ENCODE measurements at regions not wholly inside any gene's neighbourhood (a gene's known extent, or its start where the extent isn't known, plus 50 kb on each side); places are given as distances from the start of the nearest gene placed in this dataset.
A peak's percentile ranks its signal among the peaks of the same experiment; 100 is the strongest.

- CTCF ChIA-PET, result no interaction called here
- POLR2A ChIA-PET, result no interaction called here
- TF ChIP-seq L3MBTL2 (conservative IDR thresholded peaks at IDR 0.05) (no peak), TARDBP (IDR thresholded peaks at IDR 0.05) (no peak), PKNOX1 (IDR thresholded peaks at IDR 0.05) (no peak), SUZ12 (IDR thresholded peaks at IDR 0.05) (no peak), ZNF384 (IDR thresholded peaks at IDR 0.05) (no peak), BHLHE40 (IDR thresholded peaks at IDR 0.05; ENCODE audit: borderline replicate concordance) (no peak), SP1 (IDR thresholded peaks at IDR 0.05) (no peak), LEF1 (IDR thresholded peaks at IDR 0.05; ENCODE audit: borderline replicate concordance) (no peak), FOXK2 (IDR thresholded peaks at IDR 0.05) (no peak), NFRKB (IDR thresholded peaks at IDR 0.05) (no peak), ARNT (IDR thresholded peaks at IDR 0.05) (no peak)
- DNase-seq (ENCODE audit: extremely low spot score), result no peak
These were observed 323.5 kb downstream of the FAM47A start for GRCh38 chrX:33808636-33809035.

GRCh38 chrX:33784548-33784947 lies 347.6 kb downstream of the FAM47A start:
- CTCF ChIA-PET, result no interaction called here
- no peak for DNase-seq (ENCODE audit: extremely low spot score)
- POLR2A ChIA-PET, result no interaction called here
- no peak for TF ChIP-seq NFRKB (IDR thresholded peaks at IDR 0.05)

GRCh38 chrX:33741807-33742206 lies 390.3 kb downstream of the FAM47A start:
- CTCF ChIA-PET, result no interaction called here
- DNase-seq (ENCODE audit: extremely low spot score), result no peak
- no peak for TF ChIP-seq TARDBP (IDR thresholded peaks at IDR 0.05)
- TF ChIP-seq LEF1 (IDR thresholded peaks at IDR 0.05; ENCODE audit: borderline replicate concordance), result no peak
- no peak for TF ChIP-seq FOXM1 (IDR thresholded peaks at IDR 0.05; ENCODE audit: borderline replicate concordance)
- no peak for TF ChIP-seq PKNOX1 (IDR thresholded peaks at IDR 0.05)
- no peak for TF ChIP-seq BHLHE40 (IDR thresholded peaks at IDR 0.05; ENCODE audit: borderline replicate concordance)
- TF ChIP-seq L3MBTL2 (conservative IDR thresholded peaks at IDR 0.05), result no peak
- TF ChIP-seq SUZ12 (IDR thresholded peaks at IDR 0.05), result no peak
- POLR2A ChIA-PET, result no interaction called here

GRCh38 chrX:33735182-33735581 lies 396.9 kb downstream of the FAM47A start:
- ChIA-PET CTCF (no interaction called here), POLR2A (no interaction called here)
- TF ChIP-seq L3MBTL2 (conservative IDR thresholded peaks at IDR 0.05) (no peak), FOXM1 (IDR thresholded peaks at IDR 0.05; ENCODE audit: borderline replicate concordance) (no peak), ELF4 (IDR thresholded peaks at IDR 0.05) (no peak), TARDBP (IDR thresholded peaks at IDR 0.05) (no peak), BHLHE40 (IDR thresholded peaks at IDR 0.05; ENCODE audit: borderline replicate concordance) (no peak), SP1 (IDR thresholded peaks at IDR 0.05) (no peak), NFRKB (IDR thresholded peaks at IDR 0.05) (no peak), FOXK2 (IDR thresholded peaks at IDR 0.05) (no peak), FOXA1 (IDR thresholded peaks at IDR 0.05) (no peak), ZNF384 (IDR thresholded peaks at IDR 0.05) (no peak), ARNT (IDR thresholded peaks at IDR 0.05) (no peak), LEF1 (IDR thresholded peaks at IDR 0.05; ENCODE audit: borderline replicate concordance) (no peak), CTBP1 (IDR thresholded peaks at IDR 0.05; ENCODE audit: borderline replicate concordance) (no peak), SUZ12 (IDR thresholded peaks at IDR 0.05) (no peak), HDGF (IDR thresholded peaks at IDR 0.05; ENCODE audit: borderline replicate concordance) (no peak)
- DNase-seq (ENCODE audit: extremely low spot score), result no peak

GRCh38 chrX:33726281-33727160 lies 405.6 kb downstream of the FAM47A start:
- no peak for DNase-seq (ENCODE audit: extremely low spot score)
- TF ChIP-seq NFRKB (IDR thresholded peaks at IDR 0.05) (no peak), FOXA1 (IDR thresholded peaks at IDR 0.05) (no peak), PKNOX1 (IDR thresholded peaks at IDR 0.05) (no peak)
- POLR2A ChIA-PET, result no interaction called here
- CTCF ChIA-PET, result no interaction called here

- ChIA-PET POLR2A (no interaction called here), CTCF (no interaction called here)
- no peak for TF ChIP-seq CTBP1 (IDR thresholded peaks at IDR 0.05; ENCODE audit: borderline replicate concordance)
- no peak for TF ChIP-seq HDGF (IDR thresholded peaks at IDR 0.05; ENCODE audit: borderline replicate concordance)
- TF ChIP-seq FOXA1 (IDR thresholded peaks at IDR 0.05), result no peak
- no peak for TF ChIP-seq ELF4 (IDR thresholded peaks at IDR 0.05)
- TF ChIP-seq ZNF384 (IDR thresholded peaks at IDR 0.05), result no peak
- no peak for TF ChIP-seq PKNOX1 (IDR thresholded peaks at IDR 0.05)
- TF ChIP-seq L3MBTL2 (conservative IDR thresholded peaks at IDR 0.05), result no peak
- TF ChIP-seq NFRKB (IDR thresholded peaks at IDR 0.05), result no peak
- TF ChIP-seq LEF1 (IDR thresholded peaks at IDR 0.05; ENCODE audit: borderline replicate concordance), result no peak
- TF ChIP-seq SUZ12 (IDR thresholded peaks at IDR 0.05), result no peak
- no peak for TF ChIP-seq SP1 (IDR thresholded peaks at IDR 0.05)
- no peak for TF ChIP-seq FOXK2 (IDR thresholded peaks at IDR 0.05)
- no peak for TF ChIP-seq TARDBP (IDR thresholded peaks at IDR 0.05)
- TF ChIP-seq ARNT (IDR thresholded peaks at IDR 0.05), result no peak
- TF ChIP-seq BHLHE40 (IDR thresholded peaks at IDR 0.05; ENCODE audit: borderline replicate concordance), result no peak
- no peak for TF ChIP-seq FOXM1 (IDR thresholded peaks at IDR 0.05; ENCODE audit: borderline replicate concordance)
- peak; percentile 19 for DNase-seq (ENCODE audit: extremely low spot score)
These were observed 406.4 kb downstream of the FAM47A start for GRCh38 chrX:33725535-33726210.
